ENCODE measurements at regions not wholly inside any gene's neighbourhood (a gene's known extent, or its start where the extent isn't known, plus 50 kb on each side); places are given as distances from the start of the nearest gene placed in this dataset.

DNA sequence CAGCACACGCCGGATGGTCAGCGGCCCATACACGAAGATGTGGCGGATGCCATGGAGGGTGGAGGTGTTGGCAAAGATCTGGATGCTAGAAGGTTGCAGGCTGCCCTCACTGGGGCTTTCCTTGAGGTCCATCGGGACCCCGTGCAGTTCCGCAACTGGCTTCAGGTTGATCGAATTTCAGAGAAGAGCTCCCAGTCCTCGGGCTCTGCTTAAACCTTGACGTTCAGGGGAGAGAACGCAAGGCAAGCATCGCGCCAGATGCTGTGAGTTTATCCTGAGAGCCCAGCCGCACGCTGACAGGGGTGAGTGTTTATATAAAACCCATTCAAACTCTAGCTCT, 98.7 kb upstream of the CCL2 start:
- no peak for FAIRE-seq

GRCh38 chr17:34156741-34157589, 98.1 kb upstream of the CCL2 start:
- no peak for FAIRE-seq

DNA sequence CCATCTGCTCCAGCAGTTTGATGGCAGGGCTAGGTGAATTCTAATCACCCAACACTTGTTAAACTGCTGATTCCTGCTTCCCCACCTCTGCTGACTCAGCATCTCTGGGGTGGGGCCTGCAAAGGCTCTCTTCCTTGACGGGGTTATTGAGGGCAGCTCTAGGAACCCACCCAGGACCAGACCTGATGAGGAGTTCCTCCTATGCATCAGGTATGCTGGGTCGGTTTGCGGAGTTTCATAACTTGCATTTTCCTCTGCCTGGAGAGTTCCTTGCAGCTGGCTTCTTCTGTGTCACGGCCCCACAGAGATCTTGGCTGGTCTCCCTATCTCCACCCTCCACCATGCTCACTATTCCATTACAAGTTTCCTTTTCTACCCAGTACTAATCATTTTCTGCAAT, 93.4 kb upstream of the CCL2 start:
- no peak for FAIRE-seq

- no peak for FAIRE-seq
These were observed 92.0 kb upstream of the CCL2 start for GRCh38 chr17:34163123-34163522.

GRCh38 chr17:34163646-34164045, 91.4 kb upstream of the CCL2 start:
- FAIRE-seq, result no peak

DNA sequence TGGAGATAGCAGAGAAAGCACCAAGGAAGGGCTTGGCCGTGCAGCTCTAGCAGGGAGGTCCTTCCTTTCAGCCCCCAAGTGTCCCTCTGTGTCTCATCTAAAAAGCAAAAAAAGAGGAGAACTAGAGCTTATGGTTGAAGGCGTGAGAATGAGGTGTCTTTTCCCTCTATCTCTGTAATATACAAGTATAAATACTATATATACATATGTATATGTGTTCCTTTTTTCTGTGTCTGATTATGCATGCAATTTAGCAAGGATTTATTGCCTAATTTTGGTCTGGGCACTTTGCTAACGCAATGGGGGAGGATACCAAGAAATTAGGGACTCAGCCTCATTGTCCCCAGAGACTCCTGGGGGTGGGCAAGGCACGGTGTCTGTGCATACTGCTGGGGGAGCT, 90.2 kb upstream of the CCL2 start:
- no peak for FAIRE-seq

- no peak for FAIRE-seq
These were observed 88.7 kb upstream of the CCL2 start for GRCh38 chr17:34166352-34166751.

- FAIRE-seq, result no peak
These were observed 87.7 kb upstream of the CCL2 start for GRCh38 chr17:34167354-34167753.

DNA sequence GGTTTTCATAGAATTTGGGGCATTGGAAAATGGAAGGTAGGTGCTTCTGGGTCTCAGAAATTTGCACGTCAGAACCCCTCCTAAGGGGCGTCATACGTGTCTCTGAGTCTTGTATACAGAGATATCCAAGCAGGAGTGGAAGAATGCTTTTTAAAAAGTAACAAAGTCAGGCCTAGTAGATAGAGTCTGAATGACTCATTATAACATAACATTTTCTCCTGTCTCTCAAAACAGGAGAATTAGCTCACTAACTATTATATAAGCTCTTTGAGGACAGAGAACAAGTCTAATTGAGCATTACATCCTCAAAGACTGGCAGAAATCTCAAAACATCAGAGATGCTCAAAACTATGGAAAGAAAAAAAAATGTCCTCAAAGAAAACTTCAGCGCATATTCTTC, 86.1 kb upstream of the CCL2 start:
- no peak for FAIRE-seq

- FAIRE-seq, result no peak
These were observed 85.6 kb upstream of the CCL2 start for GRCh38 chr17:34169496-34169895.

GRCh38 chr17:34171245-34171818, 83.8 kb upstream of the CCL2 start:
- no peak for FAIRE-seq

GRCh38 chr17:34172390-34172918, 82.6 kb upstream of the CCL2 start:
- no peak for FAIRE-seq

DNA sequence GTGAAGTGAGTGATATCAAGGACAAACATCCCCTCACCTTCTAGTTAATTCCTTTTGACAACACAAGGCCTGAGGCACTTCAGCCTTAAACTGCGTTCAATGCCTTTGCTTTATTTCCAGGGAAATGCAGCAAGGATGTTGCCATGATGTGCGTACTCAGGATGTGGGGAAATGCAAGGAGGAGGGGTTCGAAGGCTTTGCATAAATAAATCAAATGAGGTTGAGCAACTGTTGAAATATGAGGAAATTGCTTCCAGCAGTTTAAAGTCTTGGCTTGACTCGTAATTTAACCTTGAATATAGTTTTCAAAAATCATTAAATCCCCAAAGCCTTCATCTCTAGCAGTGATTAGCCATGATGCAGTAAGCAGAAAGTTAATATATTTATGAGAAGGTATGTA, 81.8 kb upstream of the CCL2 start:
- FAIRE-seq, result no peak

DNA sequence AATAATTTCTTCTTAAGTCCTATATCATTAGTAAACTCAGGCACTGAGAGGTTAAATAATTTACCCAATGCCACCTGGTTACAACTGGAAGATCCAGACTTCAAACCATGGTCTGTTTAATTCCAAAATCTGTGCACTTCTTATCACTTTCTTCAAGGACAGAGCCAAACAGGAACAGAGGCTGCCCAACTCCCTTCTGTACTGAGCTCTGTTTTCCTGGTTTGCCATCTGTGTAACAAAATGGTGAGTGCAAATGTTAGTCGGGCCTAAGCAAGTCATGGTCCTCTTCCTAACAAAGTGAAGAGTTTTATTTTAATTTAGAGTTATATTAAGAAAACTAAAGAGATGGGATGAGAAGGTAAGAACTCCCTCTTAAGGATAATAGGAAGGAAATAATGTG, 80.6 kb upstream of the CCL2 start:
- no peak for FAIRE-seq

DNA sequence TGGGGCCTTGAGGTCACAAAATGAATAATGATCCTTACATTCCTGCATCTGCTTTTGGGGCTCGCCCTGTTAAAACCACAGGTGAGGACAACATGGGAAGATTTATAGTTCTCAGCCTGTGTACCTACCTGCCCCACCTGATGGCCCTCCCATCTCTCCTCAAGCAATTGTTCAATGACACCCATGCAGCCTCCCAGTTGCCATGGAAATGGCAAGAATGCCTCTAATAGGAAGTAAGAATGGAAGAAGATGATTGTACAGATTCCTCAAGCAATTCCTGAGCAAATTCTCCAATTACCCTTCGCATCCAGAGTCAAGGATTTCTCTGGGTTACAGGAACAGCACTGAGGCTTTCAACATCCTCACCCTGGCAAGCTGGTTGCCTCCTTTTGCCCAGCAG, 78.6 kb upstream of the CCL2 start:
- no peak for FAIRE-seq

GRCh38 chr17:34177642-34178041, 77.4 kb upstream of the CCL2 start:
- no peak for FAIRE-seq

GRCh38 chr17:34178092-34178491, 77.0 kb upstream of the CCL2 start:
- FAIRE-seq, result no peak

DNA sequence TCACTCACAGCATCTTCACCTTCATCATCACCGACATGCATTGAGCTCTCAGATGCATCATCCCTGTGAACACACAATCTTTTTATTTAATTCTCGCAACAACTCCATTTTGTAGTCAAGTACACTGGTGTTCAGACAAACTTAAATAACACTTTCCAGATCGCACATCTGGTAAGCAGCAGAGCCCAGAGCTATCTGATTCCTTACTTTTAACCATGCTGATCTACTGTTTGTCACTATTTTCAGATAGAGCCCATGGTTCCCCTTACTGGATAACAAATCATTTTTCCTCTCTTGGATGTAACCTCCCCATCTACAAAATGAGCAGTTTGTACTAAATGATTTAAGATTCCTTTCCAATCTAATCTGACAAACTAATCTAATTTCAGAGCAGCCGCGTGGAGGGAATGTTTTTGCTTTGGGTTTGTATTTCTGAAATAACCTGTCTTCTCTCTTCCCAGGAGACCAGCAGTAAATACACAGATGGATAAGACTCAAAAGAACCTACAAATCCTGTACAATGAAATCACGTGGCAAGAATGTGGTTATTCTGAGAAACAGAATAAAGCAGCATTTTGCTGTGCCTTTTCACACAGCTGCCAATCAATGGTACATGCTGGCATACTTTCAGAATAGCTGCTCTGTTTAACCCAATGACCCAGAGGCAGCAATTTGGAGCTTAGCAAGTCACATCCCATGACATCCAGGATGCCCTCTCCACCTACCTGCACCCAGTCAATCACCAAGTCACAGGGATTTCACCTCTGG, 72.9 kb upstream of the CCL2 start:
- FAIRE-seq, result no peak

DNA sequence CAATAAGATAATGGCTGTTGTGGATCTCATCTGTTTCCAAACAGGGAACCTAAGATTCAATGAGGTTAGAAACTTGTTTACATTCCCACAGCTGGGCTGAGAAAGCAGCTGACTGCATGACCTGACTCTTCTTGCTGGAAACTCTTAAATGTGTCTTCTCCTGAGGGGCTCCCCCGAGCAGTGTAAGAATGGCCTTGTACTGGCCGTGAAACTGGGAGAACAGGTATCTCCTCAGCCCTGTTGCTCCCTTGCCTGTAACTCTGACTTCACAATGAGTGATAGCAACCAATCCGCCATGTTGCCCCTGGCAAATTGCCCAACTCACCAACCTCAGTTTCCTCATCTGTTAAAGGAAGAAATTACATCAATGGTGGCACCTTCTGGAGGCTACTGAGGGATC, 59.1 kb upstream of the CCL2 start:
- FAIRE-seq, result no peak

GRCh38 chr17:34198519-34198918, 56.6 kb upstream of the CCL2 start:
- FAIRE-seq, result no peak

DNA sequence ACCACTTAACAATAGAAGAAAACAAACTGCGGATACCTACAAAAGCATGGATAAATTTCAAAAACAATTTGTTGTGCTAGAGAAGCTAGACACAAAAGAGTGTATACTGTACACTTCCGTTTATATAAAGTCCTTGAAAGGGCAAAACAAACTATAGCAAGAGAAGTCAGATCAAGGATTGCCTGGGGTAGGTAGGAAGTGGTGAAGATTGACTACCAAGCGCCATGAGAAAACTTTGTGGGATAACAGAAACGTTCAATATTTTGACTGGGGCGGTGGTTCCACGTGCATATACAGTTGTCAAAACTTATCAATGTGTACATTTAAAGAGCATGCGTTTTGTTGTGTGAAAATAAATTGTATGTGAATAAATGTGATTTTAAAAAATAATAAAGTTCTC, 55.6 kb upstream of the CCL2 start:
- FAIRE-seq, result no peak

DNA sequence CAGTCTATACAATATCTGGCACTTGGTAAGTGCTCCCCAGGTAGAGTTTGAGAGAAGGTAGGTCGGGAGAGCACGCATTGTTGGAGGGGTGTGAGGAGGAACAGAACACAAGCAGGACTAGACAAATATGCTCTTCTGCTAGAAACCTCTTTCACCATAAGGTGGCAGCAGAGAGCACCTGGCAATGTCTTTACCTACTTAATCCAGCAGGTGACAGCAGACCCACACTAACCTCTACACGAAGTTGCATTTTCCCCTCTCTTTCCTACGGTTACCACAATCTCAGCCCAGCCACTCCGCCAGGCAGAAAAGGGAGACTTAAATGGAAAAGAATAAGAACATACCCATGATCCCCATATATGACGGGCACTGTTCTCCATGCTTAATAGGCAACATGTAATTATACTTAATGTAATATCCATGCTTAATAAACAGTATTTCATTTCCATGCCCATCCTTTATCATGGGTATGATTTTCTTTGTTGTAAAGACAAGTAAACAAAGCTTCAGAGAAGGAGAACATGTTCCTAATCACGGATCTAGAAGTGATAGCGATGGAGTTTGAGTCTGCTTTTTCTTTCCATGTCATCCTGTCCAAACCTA, 55.1 kb upstream of the CCL2 start:
- peak; percentile 88 for FAIRE-seq

- no peak for FAIRE-seq
These were observed 53.9 kb upstream of the CCL2 start for GRCh38 chr17:34201225-34201624.
